ENCODE measurements at regions not wholly inside any gene's neighbourhood (a gene's known extent, or its start where the extent isn't known, plus 50 kb on each side); places are given as distances from the start of the nearest gene placed in this dataset.

- TF ChIP-seq CTCF (IDR thresholded peaks at IDR 0.05) = no peak
- no peak for TF ChIP-seq ZFX (IDR thresholded peaks at IDR 0.05; ENCODE audit: borderline replicate concordance)
Measured at GRCh38 chr13:22060187-22060586, 389.3 kb downstream of the FGF9 start.

Measured in 22Rv1 (cell line).